GM21360 (cell line): ENCODE measurements at regions not wholly inside any gene's neighbourhood (a gene's known extent, or its start where the extent isn't known, plus 50 kb on each side); places are given as distances from the start of the nearest gene placed in this dataset.

Experiments
- ATAC-seq: cut with Tn5 transposase; IDR thresholded peaks from one replicate; pipeline ENCODE4 v1.9.1; 2021; ENCODE audit warnings: mild to moderate bottlenecking, moderate library complexity; ENCODE audit not compliant: unreplicated experiment

DNA sequence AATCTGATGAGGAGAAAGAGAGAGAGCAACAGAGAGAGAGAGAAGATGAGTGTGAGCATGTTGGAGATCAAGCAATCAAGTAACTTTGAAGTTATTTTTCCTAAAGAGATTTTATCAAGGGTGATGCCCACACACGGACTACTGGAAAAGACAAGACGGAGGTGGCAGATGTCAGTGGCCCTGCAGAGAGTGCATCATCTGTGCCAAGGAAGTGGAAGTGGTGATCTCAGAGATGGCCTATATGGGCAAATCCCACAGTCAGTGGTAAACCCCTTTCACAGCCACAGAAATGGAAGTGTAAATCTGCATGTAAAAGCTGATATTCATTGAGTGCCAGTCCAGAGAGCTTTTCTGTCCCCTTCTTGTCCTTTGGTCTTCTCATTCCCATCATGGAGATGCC lies 577.2 kb upstream of the AADAT start:
- no peak for ATAC-seq

- ATAC-seq: no peak
These were observed 572.5 kb upstream of the AADAT start for GRCh38 chr4:170662250-170662649.

DNA sequence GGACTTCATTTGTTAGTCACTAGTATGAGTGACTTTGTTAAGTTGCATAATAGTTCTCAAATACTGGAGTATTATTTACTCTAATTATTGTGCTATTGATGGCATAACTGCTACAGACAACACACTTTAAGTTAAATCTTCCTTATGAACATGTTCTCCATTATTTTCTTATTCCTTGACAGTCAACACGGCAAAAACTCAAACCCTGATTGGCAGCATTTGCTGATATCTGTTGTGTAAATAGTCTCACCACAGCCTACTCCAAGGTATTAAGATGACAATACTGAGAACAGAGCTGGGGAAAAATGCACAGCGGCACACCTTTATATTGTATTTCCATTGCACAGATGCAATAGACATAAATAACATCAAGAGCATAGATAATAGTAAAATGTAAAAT lies 568.0 kb upstream of the AADAT start:
- no peak for ATAC-seq

- no peak for ATAC-seq
These were observed 566.8 kb upstream of the AADAT start for GRCh38 chr4:170656506-170656905.

DNA sequence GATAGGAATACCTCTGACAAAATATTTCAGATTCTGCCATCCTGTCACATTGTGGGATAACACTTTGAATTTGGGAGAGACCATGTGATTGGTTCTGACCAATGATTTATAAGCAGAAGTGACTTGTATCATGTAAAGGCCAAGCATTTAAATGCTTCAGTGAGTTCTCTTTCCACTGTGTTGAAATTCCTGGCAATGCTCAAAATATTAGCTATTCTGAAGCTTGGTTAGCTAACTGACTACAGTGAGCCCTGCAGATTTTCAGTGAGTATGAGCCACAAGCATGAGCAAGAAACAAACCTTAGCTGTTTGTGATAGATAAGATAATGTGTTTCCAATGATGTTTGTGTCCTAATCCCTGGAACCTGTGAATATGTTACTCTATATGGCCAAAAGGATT lies 562.8 kb upstream of the AADAT start:
- ATAC-seq: no peak

- ATAC-seq: no peak
These were observed 562.0 kb upstream of the AADAT start for GRCh38 chr4:170651786-170652185.

- no peak for ATAC-seq
These were observed 537.7 kb upstream of the AADAT start for GRCh38 chr4:170627418-170627817.

DNA sequence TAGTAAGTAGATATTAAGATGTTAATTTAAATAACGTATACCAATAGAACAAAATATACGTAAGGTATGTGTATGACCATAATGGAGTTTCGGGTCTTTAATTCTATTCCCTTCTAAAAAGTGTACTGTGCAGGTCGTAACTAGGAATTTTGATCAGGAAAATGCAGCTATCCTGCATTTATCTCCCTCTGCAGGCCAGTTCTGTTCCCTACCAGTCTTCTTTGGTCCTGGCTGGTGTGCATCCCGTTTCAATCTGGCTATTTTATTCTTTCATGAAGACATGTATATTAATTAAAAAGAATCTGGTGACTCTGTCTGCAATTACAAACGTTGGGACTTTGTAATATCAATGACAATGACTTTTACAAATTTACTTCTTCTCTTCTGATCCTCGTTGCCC lies 534.1 kb upstream of the AADAT start:
- no peak for ATAC-seq

DNA sequence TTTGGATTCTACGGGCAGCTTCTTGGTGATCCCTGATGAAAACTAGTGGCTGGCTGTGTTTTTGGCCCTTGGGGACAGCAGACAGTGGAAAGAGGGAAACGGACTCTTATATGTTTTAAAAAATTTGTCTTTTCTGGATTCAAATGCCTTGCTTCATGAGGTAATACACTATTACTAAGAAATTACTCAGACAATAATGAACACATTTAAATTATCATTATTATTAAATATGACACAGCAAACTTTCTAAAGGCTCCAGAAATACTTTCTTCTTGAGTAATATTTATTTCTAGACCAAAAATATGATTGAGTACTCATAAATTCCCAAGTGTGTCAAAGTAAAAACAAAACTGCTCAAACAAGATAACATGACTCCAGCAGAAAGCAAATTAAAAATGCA lies 520.7 kb upstream of the AADAT start:
- ATAC-seq: no peak

DNA sequence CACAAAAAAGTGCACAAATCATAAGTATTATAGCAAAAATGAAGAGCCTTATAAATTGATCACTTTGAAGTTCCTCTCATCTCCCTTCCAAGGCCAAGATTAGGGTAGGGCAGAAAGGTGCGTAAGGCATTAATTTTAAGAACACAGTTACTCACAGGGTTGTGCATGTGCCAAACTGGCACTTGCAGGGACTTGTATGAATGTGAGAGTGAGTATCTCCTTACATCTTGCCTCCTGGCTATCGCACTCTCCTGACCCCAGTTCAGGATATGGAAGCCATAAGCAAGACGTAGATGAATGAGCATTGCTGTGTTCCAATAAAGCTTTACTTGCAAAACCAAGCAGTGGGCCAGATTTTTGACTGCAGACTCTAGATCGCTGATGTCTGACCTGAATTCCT lies 510.1 kb upstream of the AADAT start:
- ATAC-seq: no peak

DNA sequence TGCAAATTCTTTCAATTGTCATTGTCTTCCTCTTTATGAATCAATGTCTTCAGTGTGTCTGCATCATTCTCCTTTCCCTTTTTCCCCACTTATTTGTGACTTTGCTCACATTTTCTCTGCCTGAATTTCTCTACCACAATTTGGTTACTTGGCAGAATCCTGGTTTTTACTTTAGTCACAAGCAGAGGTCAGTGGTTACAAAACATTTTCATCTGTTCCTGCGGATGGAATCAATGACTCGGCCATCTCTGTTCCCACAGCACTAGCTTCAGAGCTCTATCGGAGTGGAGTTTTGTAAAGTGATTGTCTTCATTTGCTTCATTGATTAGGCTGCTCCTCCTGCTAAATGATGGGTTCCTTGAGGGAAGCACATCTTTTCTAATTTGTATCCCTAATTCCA lies 501.3 kb upstream of the AADAT start:
- no peak for ATAC-seq

- ATAC-seq: peak; percentile 96
These were observed 499.9 kb upstream of the AADAT start for GRCh38 chr4:170589597-170590191.

DNA sequence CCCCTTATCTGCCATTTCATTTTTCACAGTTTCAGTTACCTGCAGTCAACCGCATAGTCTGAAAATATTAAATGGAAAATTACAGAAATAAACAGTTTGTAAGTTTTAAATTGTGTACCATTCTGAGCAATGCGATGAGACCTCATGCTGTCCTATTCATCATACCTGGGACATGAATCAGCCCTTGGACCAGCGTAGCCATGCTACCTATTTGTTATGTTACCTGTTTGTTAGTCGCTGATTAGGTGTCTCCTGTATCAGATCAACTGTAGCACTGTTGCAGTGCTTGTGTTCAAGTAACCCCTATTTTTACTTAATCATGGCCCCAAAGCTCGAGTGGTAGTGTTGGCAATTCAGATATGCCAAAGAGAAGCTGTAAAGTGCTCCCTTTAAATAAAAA lies 492.2 kb upstream of the AADAT start:
- no peak for ATAC-seq

DNA sequence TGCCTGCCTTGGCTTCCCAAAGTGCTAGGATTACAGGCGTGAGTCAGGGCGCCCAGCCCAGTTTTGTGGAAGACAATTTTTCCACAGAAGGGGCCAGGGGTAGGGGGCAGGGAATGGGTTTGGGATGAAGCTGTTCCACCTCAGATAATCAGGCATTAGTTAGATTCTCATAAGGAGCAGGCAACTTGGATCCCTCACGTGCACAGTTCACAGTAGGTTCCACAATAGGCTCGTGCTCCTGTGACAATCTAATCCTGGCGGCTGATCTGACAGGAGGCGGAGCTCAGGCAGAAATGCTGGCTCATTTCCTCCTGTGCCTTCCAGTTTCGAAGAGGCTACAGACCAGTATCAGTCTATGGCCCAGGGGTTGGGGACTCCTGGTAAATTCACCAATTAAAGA lies 491.6 kb upstream of the AADAT start:
- no peak for ATAC-seq

DNA sequence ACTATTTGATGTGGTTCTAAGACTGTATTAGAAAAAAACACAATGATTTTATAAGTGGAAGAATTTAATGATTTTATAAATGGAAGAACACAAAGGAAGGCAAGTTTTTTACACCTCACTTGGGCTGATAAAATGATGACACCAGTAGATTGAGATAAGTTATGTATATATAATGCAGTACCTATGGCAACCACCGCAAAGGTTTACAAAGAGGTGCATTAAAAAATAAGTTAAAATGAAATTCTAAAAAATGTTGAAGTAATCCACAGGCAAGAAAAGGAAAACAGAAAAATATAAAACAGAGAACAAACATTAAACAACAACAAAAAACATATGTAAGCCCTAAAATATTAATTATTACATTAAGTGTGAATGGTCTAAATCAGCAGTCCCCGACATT lies 490.9 kb upstream of the AADAT start:
- ATAC-seq: no peak

DNA sequence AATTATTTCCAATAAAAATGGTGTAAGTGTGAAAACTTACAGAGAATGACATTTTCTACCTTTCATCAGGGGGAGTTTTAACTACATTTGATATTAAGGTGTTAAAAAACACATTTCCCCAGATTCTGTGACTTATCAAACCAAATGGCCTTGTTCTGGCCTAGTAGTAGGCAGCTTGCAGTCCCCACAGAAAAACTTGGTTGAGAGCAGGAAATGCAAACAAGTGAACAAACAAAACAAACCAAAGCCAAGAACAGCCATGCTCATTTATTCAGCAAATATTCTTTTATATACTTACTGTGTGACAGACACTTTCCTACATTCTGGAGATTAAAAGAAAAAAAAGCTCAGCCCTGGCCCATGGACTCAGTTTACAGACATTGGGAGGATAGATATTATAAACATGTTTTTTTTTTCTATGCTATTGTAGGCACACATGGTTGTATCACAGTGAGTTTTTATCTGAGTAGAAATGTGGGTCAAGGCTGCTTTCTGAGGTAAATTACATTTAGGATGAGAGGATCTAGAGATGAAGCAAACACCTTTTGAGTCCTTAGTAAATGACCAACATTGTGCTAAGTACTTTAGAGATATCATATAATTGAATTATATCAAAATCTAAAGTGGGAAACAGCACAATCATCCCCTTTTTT lies 449.2 kb upstream of the AADAT start:
- no peak for ATAC-seq

DNA sequence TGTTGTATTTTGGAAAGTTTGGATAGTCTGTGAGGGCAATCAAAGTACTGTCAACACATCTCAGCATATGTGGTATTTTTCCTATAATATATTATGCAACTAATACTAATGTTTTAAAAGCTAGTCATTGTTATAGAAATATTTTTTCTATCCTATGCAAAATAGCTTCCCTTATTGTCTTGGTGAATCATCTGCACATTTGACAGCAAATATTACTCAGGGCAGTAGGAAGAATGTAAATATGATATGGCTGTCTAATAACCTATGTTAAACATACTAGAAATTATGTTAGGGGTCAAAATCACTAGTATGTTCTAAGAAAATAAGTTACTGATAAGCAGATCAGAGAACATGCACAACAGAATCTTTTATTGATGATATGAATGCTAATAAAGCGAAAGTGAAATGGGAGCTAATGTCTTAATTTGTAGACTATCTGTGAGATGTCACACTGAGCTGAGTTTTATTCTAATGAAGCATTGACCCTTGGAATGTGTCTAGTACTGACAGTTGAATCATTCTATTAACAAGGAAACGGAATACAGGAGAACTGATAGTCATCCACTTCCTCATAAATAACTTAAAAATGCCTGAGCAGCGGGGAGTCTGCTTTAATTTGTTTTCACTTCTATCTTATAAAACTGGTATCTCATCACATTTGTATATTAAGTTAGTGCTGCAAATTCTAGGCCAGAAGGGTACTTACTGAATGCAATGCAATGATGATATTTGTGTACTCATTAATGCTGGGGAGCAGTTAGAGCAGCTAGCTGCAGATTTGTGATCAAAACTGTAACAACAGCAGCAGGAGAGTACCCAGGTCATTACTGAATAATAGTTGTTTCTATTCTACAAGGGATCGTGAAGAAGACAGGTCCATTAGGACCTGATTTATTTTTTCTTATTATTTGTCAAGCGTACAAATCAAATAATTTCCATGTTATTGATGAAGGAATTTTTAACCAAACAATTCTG lies 440.3 kb upstream of the AADAT start:
- ATAC-seq: no peak

DNA sequence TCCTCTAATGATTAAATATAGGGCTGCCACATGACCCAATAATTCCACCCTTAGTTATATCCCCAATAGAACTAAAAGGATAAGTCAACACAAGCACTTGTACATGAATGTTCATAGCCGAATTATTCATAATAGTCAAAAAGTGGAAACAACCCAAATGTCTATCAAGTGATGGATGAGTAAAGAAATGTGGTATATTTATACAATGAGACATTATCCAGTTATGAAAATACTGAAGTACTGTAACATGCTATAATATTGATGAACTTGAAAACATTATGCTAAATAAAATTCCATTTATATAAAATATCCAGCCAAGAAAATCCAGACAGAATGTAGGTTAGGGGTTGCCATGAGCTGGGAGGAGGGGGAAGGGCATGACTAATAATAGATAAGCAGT lies 436.7 kb upstream of the AADAT start:
- ATAC-seq: no peak

DNA sequence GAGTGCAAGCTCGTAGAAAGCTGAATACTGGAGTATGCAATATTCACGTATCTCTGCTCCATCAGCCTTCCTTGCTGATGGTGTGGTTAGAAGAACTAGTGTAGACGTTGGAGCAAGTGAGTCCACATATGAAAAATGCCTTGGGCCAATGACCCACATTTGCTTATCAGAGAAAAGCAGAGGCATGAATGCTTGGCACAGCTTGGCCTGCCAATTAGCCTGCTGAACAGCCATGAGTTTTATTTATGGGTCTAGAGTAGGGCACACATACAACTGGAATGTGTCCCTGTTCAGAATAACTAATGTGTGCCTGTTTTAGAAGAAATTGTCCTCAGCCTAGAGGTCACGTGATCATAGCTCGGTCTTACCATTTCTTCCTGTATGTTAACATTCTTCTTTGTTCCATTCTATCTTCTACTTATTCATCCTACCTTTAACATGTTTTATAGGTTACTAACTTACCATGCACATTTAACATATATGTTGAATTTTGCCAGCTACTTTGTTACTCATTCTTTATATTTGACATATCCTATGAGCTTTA lies 432.7 kb upstream of the AADAT start:
- ATAC-seq: no peak

DNA sequence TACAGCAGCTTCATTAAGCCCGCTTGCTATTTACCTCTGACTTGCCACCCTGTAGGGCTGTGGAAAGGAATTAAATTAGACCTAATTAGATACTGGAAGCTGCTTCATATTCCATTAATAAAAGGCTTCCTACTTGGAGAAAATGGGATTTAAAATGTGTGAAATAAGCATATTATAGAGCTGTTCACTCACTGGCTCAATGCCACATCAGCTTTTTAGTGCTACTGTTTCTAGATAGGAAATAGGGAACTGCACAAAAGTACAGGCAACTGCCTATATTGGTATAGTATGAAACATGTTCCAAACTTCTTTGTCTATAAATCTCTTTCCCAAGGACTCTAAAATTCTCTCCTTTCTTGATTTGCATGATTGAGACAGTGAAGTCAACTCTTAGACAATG lies 407.9 kb upstream of the AADAT start:
- ATAC-seq: peak; percentile 32

DNA sequence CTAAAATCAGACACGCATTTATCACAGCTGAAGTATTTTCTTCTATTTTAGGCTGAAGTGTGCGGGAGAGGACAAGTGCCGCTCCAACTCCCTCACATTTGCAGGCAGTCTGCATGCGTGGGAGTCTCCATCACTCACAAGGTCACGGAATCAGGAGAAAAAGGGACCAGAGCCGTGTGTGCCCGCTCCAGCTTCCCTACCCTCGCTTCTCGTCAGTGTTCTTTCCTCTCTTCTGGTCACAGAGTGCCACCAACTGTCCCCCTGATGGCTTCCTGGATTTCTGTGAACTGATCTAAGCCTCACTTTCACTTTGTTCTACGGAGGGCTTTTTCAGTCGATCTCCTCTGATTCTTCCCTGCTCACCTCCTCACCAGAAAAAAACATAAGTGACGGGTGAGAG lies 407.4 kb upstream of the AADAT start:
- ATAC-seq: peak; percentile 95

- no peak for ATAC-seq
These were observed 402.2 kb upstream of the AADAT start for GRCh38 chr4:170491981-170492380.
